CD14-positive monocyte (primary cell): ENCODE measurements at regions not wholly inside any gene's neighbourhood (a gene's known extent, or its start where the extent isn't known, plus 50 kb on each side); places are given as distances from the start of the nearest gene placed in this dataset.

Source experiments
- DNase-seq, 3 donors: peaks; one replicate each; pipeline ENCODE4 v3.0.0-alpha.2; 2011 to 2022
- H2AFZ ChIP-seq: 2 replicates; pipeline ENCODE4 v1.6.0; 2012; ENCODE audit warnings: mild to moderate bottlenecking, low read depth, low read length, inconsistent platforms; ENCODE audit not compliant: insufficient read depth, poor library complexity, severe bottlenecking
- H3K27ac ChIP-seq, 2 donors: 1 replicate in 1 of 2; 2 replicates in 1 of 2; pipeline ENCODE4 v1.5.1; 2012 to 2013; ENCODE audit warnings: low read length in 2 of 2, control low read depth in 1 of 2, inconsistent platforms in 1 of 2, low read depth in 1 of 2, mild to moderate bottlenecking in 1 of 2
- H3K27me3 ChIP-seq, 2 donors: one replicate each; pipeline versions ENCODE4 v1.6.0 to v1.6.1; 2011 to 2013; ENCODE audit warnings: low read length in 2 of 2; ENCODE audit not compliant: control insufficient read depth in 2 of 2, insufficient read depth in 2 of 2
- H3K36me3 ChIP-seq, 2 donors: replicated peaks in 1 of 2; 1 replicate in 1 of 2; 2 replicates in 1 of 2; pipeline versions ENCODE4 v1.5.1 to v1.6.1; 2012 to 2013; ENCODE audit warnings: low read length in 2 of 2, control low read depth in 1 of 2, inconsistent platforms in 1 of 2, mild to moderate bottlenecking in 1 of 2; ENCODE audit not compliant: insufficient read depth in 2 of 2, control insufficient read depth in 1 of 2
- H3K4me1 ChIP-seq, 2 donors: 1 replicate in 1 of 2; 2 replicates in 1 of 2; pipeline versions ENCODE4 v1.5.1 to v1.6.1; 2012 to 2013; ENCODE audit warnings: low read length in 2 of 2, control low read depth in 1 of 2, inconsistent platforms in 1 of 2, mild to moderate bottlenecking in 1 of 2, moderate library complexity in 1 of 2; ENCODE audit not compliant: insufficient read depth in 2 of 2, control insufficient read depth in 1 of 2
- H3K4me2 ChIP-seq: replicated peaks from 2 replicates; pipeline ENCODE3; 2012; ENCODE audit warnings: low read length, moderate library complexity, mild to moderate bottlenecking; ENCODE audit not compliant: poor library complexity, severe bottlenecking; ENCODE audit errors: extremely low read depth
- H3K4me3 ChIP-seq, 3 experiments: fragments of 200-600 bp in 1 of 3; sonication (generic) in 1 of 3; replicated peaks in 1 of 3; 1 replicate in 2 of 3; 2 replicates in 1 of 3; pipeline ENCODE4 v1.5.1; 2011 to 2013; ENCODE audit warnings: low read length in 3 of 3, mild to moderate bottlenecking in 3 of 3, control low read depth in 2 of 3, low read depth in 2 of 3, inconsistent platforms in 1 of 3, moderate library complexity in 1 of 3
- H3K79me2 ChIP-seq: 2 replicates; pipeline ENCODE4 v1.6.0; 2012; ENCODE audit warnings: mild to moderate bottlenecking, control low read depth, inconsistent platforms, low read length, moderate library complexity; ENCODE audit not compliant: insufficient read depth
- H3K9ac ChIP-seq: 2 replicates; pipeline ENCODE4 v1.6.0; 2017; ENCODE audit warnings: low read length, mild to moderate bottlenecking; ENCODE audit not compliant: insufficient read depth, poor library complexity, severe bottlenecking
- H3K9me3 ChIP-seq, 2 donors: replicated peaks in 1 of 2; 1 replicate in 1 of 2; 2 replicates in 1 of 2; pipeline versions ENCODE4 v1.5.1 to v1.6.1; 2012 to 2013; ENCODE audit warnings: low read length in 2 of 2, control low read depth in 1 of 2; ENCODE audit not compliant: control insufficient read depth in 1 of 2, insufficient read depth in 1 of 2
- H4K20me1 ChIP-seq: 2 replicates; pipeline ENCODE4 v1.6.0; 2012; ENCODE audit warnings: mild to moderate bottlenecking, low read length, control low read depth, moderate library complexity; ENCODE audit not compliant: insufficient read depth
- H3K27ac Mint-ChIP-seq, 7 donors: one replicate each; pipeline ENCODE4 v1.8.0; 2020; ENCODE audit warnings: mild to moderate bottlenecking in 7 of 7, mixed read lengths in 7 of 7, moderate library complexity in 6 of 7, inconsistent platforms in 2 of 7
- H3K27me3 Mint-ChIP-seq, 3 donors: one replicate each; pipeline ENCODE4 v1.8.0; 2021 to 2022; ENCODE audit warnings: low read depth in 3 of 3, mild to moderate bottlenecking in 3 of 3, mixed read lengths in 3 of 3, moderate library complexity in 3 of 3, inconsistent platforms in 1 of 3
- H3K36me3 Mint-ChIP-seq, 2 donors: one replicate each; pipeline ENCODE4 v1.8.0; 2020; ENCODE audit warnings: mixed read lengths in 2 of 2, inconsistent platforms in 1 of 2, mild to moderate bottlenecking in 1 of 2
- H3K4me1 Mint-ChIP-seq: one replicate; pipeline ENCODE4 v1.8.0; 2020; ENCODE audit warnings: mild to moderate bottlenecking, mixed read lengths
- H3K4me3 Mint-ChIP-seq, 2 donors: one replicate each; pipeline ENCODE4 v1.8.0; 2020; ENCODE audit warnings: mild to moderate bottlenecking in 2 of 2, mixed read lengths in 2 of 2, moderate library complexity in 1 of 2
- H3K9me3 Mint-ChIP-seq, 7 donors: one replicate each; pipeline ENCODE4 v1.8.0; 2020 to 2022; ENCODE audit warnings: mixed read lengths in 7 of 7, mild to moderate bottlenecking in 6 of 7, moderate library complexity in 6 of 7, inconsistent platforms in 2 of 7
- CTCF ChIP-seq: fragments of 200-600 bp; IDR thresholded peaks from one replicate; pipeline ENCODE4 v1.8.0; 2022; ENCODE audit warnings: antibody characterized with exemption, mild to moderate bottlenecking
- WGBS: methylation state at CpG from one replicate; pipeline ENCODE4 v1.1.5; 2013; ENCODE audit warnings: missing lambda C conversion rate; ENCODE audit not compliant: insufficient coverage; 5-methylcytosine and 5-hydroxymethylcytosine counted together
- intact Hi-C, 2 donors: fragments of 100-400 bp; cut with micrococcal nuclease; formaldehyde crosslinking; loops; one replicate each; pipeline versions ENCODE4 v1.15.0 to v1.15.1; 2023

GRCh38 chr12:91397866-91398532 is 215.4 kb upstream of the DCN start:
- WGBS: 100% methylated on average over 1 of the region's 4 CpGs
- H3K27ac Mint-ChIP-seq: no peak overlapping the region
- H3K36me3 Mint-ChIP-seq: no peaks in the 10 kb centered on the region

GRCh38 chr12:91396293-91396692 is 213.7 kb upstream of the DCN start:
- no peak overlapping the region for H3K4me2 ChIP-seq
- Mint-ChIP-seq H3K4me3 (no peak overlapping the region), H3K4me1 (no peaks in the 10 kb centered on the region), H3K9me3 (peaks cover 0 to 13% (median 6%) of the 10 kb centered on the region in 7 donors), H3K36me3 (no peaks in the 10 kb centered on the region), H3K27ac (no peak overlapping the region), H3K27me3 (peaks cover 0 to 2% (median 2%) of the 10 kb centered on the region in 3 donors)
- H4K20me1 ChIP-seq: no peaks in the 10 kb centered on the region
- H3K27ac ChIP-seq: no peak overlapping the region
- no peak overlapping the region for H3K4me3 ChIP-seq
- no peaks in the 10 kb centered on the region for H3K36me3 ChIP-seq
- no peak for DNase-seq
- intact Hi-C loops: no loop called here
- no peaks in the 10 kb centered on the region for H3K79me2 ChIP-seq
- H3K4me1 ChIP-seq: no peaks in the 10 kb centered on the region
- TF ChIP-seq CTCF: no peak
- no peaks in the 10 kb centered on the region for H3K27me3 ChIP-seq
- H3K9ac ChIP-seq: no peak overlapping the region
- H2AFZ ChIP-seq: no peak overlapping the region
- H3K9me3 ChIP-seq: peaks cover 0 to 13% of the 10 kb centered on the region in 2 donors

More at GRCh38 chr12:91397866-91398532, 215.4 kb upstream of the DCN start:
- Histone ChIP-seq H3K4me1 (no peaks in the 10 kb centered on the region), H4K20me1 (no peaks in the 10 kb centered on the region), H3K9me3 (peaks cover 0 to 7% of the 10 kb centered on the region in 2 donors), H3K27ac (no peak overlapping the region), H3K4me2 (no peak overlapping the region), H3K9ac (no peak overlapping the region), H2AFZ (no peak overlapping the region), H3K36me3 (no peaks in the 10 kb centered on the region), H3K27me3 (no peaks in the 10 kb centered on the region), H3K4me3 (no peak overlapping the region), H3K79me2 (no peaks in the 10 kb centered on the region)
- DNase-seq: no peak
- no peak for TF ChIP-seq CTCF
- no peak overlapping the region for H3K4me3 Mint-ChIP-seq
- peaks cover 0 to 9% (median 4%) of the 10 kb centered on the region in 7 donors for H3K9me3 Mint-ChIP-seq
- intact Hi-C loops: no loop called here
- no peaks in the 10 kb centered on the region for H3K4me1 Mint-ChIP-seq
- peaks cover 0 to 2% (median 2%) of the 10 kb centered on the region in 3 donors for H3K27me3 Mint-ChIP-seq
